ENCODE measurements at regions not wholly inside any gene's neighbourhood (a gene's known extent, or its start where the extent isn't known, plus 50 kb on each side); places are given as distances from the start of the nearest gene placed in this dataset.

- no peak for ATAC-seq
- no TSS peak for BruUV-seq (replicated peaks)
These were observed 109.8 kb upstream of the ATP6AP2 start for GRCh38 chrX:40470830-40471429.

GRCh38 chrX:40469316-40469715, 111.5 kb upstream of the ATP6AP2 start:
- no peaks in the 10 kb centered on the region for H3K27me3 ChIP-seq (ENCODE audit: control insufficient read depth in 1 of 2, insufficient read depth in 2 of 2, low read length in 2 of 2)
- DNase-seq (ENCODE audit: low spot score) (no peak), FAIRE-seq (no peak), ATAC-seq (no peak)
- POLR2A ChIA-PET, result no interaction called here
- no peak overlapping the region for H3K27ac ChIP-seq (ENCODE audit: extremely low read length, insufficient read depth, low read length)
- 68% methylated on average over 4 of the region's 4 CpGs for WGBS (ENCODE audit: low lambda C conversion rate)
- no TSS peak for BruUV-seq (replicated peaks)
- peaks cover 46% of the 10 kb centered on the region for H3K4me1 ChIP-seq (ENCODE audit: insufficient read depth, low read length)
- no peak overlapping the region for H3K4me3 ChIP-seq (replicated peaks in 1 of 3; ENCODE audit: insufficient read depth in 1 of 3, low read depth in 2 of 3, low read length in 3 of 3)
- no peak overlapping the region for H2AFZ ChIP-seq (ENCODE audit: low read length)
- H3K4me2 ChIP-seq (ENCODE audit: low read depth, low read length), result no peak overlapping the region
- intact Hi-C loops (cut with micrococcal nuclease; ENCODE audit: unreplicated experiment) (no loop called here), in situ Hi-C loops (cut with HindIII; ENCODE audit: extremely low pct_ligation_motif_present, low pct_unique_long_range_greater_than_20kb) (no loop called here)
- no peaks in the 10 kb centered on the region for H3K36me3 ChIP-seq (replicated peaks in 1 of 2; ENCODE audit: control insufficient read depth in 1 of 2, insufficient read depth in 2 of 2, low read length in 2 of 2)
- no peaks in the 10 kb centered on the region for H3K79me2 ChIP-seq (ENCODE audit: insufficient read depth, low read length)
- H3K9ac ChIP-seq (ENCODE audit: insufficient read depth, low read depth, low read length), result no peak overlapping the region
- no peaks in the 10 kb centered on the region for H4K20me1 ChIP-seq (ENCODE audit: insufficient read depth, low read length)
- H3K9me3 ChIP-seq (ENCODE audit: low read length), result no peaks in the 10 kb centered on the region
- CTCF ChIA-PET (ENCODE audit: low intra/inter-chr PET ratio, low total read pairs), result no interaction called here
- TF ChIP-seq ZNF567 (CRISPR knock-in tag; IDR thresholded peaks at IDR 0.05; ENCODE audit: borderline replicate concordance) (no peak), ZNF784 (CRISPR knock-in tag; IDR thresholded peaks at IDR 0.05; ENCODE audit: borderline replicate concordance) (no peak), ZBTB46 (CRISPR knock-in tag; IDR thresholded peaks at IDR 0.05; ENCODE audit: borderline replicate concordance) (no peak), ZNF44 (CRISPR knock-in tag; IDR thresholded peaks at IDR 0.05) (no peak), NFKB2 (CRISPR knock-in tag; IDR thresholded peaks at IDR 0.05; ENCODE audit: borderline replicate concordance) (no peak), ZNF639 (CRISPR knock-in tag; conservative IDR thresholded peaks at IDR 0.05) (no peak), NR0B2 (CRISPR knock-in tag; IDR thresholded peaks at IDR 0.05) (no peak)

More at GRCh38 chrX:40470830-40471429, 109.8 kb upstream of the ATP6AP2 start:
- in situ Hi-C loops (cut with HindIII; ENCODE audit: extremely low pct_ligation_motif_present, low pct_unique_long_range_greater_than_20kb) (loop anchor here (10.0 kb wide), 1 partner anchor 156 kb away; no protein-coding TSS in a partner anchor), intact Hi-C loops (cut with micrococcal nuclease; ENCODE audit: unreplicated experiment) (no loop called here)
- ChIA-PET CTCF (ENCODE audit: low intra/inter-chr PET ratio, low total read pairs) (no interaction called here), POLR2A (no interaction called here)
- Histone ChIP-seq H3K9me3 (ENCODE audit: low read length) (no peaks in the 10 kb centered on the region), H3K36me3 (replicated peaks in 1 of 2; ENCODE audit: control insufficient read depth in 1 of 2, insufficient read depth in 2 of 2, low read length in 2 of 2) (no peaks in the 10 kb centered on the region), H3K4me2 (ENCODE audit: low read depth, low read length) (no peak overlapping the region), H3K4me1 (ENCODE audit: insufficient read depth, low read length) (peaks cover 52% of the 10 kb centered on the region), H3K27me3 (ENCODE audit: control insufficient read depth in 1 of 2, insufficient read depth in 2 of 2, low read length in 2 of 2) (no peaks in the 10 kb centered on the region), H3K4me3 (replicated peaks in 1 of 3; ENCODE audit: insufficient read depth in 1 of 3, low read depth in 2 of 3, low read length in 3 of 3) (no peak overlapping the region), H3K27ac (ENCODE audit: extremely low read length, insufficient read depth, low read length) (no peak overlapping the region), H3K9ac (ENCODE audit: insufficient read depth, low read depth, low read length) (no peak overlapping the region), H3K79me2 (ENCODE audit: insufficient read depth, low read length) (no peaks in the 10 kb centered on the region), H2AFZ (ENCODE audit: low read length) (no peak overlapping the region), H4K20me1 (ENCODE audit: insufficient read depth, low read length) (no peaks in the 10 kb centered on the region)
- WGBS (ENCODE audit: low lambda C conversion rate), result 86% methylated on average over 10 of the region's 11 CpGs
- FAIRE-seq (no peak), DNase-seq (ENCODE audit: low spot score) (no peak)
- TF ChIP-seq FOXO1 (CRISPR knock-in tag; IDR thresholded peaks at IDR 0.05) (no peak), RFXAP (CRISPR knock-in tag; IDR thresholded peaks at IDR 0.05; ENCODE audit: borderline replicate concordance) (peak; percentile 62; the same call in 1 of the 2 replicates), CC2D1A (CRISPR knock-in tag; IDR thresholded peaks at IDR 0.05) (no peak), RFX5 (IDR thresholded peaks at IDR 0.05; ENCODE audit: low read depth, low read length) (peak; percentile 87), PREB (CRISPR knock-in tag; IDR thresholded peaks at IDR 0.05) (no peak), ZNF143 (CRISPR knock-in tag; IDR thresholded peaks at IDR 0.05) (no peak), CREBL2 (CRISPR knock-in tag; IDR thresholded peaks at IDR 0.05; ENCODE audit: borderline replicate concordance) (no peak)

All from HepG2 (cell line).